Activated CD4-positive, CD25-positive, alpha-beta regulatory T cell treated with anti-CD3 and anti-CD28 coated beads, Interleukin-2, amount 50 U/mL, for 24 hours (primary cell): ENCODE measurements at regions not wholly inside any gene's neighbourhood (a gene's known extent, or its start where the extent isn't known, plus 50 kb on each side); places are given as distances from the start of the nearest gene placed in this dataset.
"Not testable (repeated sequence)": the region's sequence is repeated elsewhere in the genome, so short reads cannot be mapped to it uniquely, and the experiment has no call there.

Experiments
- ATAC-seq, 2 donors: fragments of 150-1000 bp; cut with Tn5 transposase; one replicate each; pipeline ENCODE4 v1.10.0; 2021; ENCODE audit warnings: mild to moderate bottlenecking in 1 of 2, moderate library complexity in 1 of 2

DNA sequence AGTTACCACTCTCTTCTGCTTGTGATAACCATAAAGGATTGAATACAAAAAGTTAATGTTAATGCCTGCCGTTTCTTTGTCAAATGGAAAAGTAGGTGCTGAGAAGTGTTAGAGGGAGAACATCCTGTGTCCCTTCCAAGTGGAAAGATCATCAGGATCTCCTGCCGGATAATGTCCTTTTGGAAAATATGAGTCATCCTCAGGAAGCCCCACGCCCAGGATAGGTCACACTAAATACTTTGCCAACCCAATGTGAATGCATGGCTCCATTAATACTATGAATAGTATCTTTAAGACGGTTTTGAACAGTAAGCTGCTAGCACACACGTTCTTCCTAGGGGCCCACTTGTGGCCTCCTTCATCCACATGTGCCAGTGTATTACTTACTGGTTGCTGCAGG is 279.5 kb downstream of the ZNF326 start:
- ATAC-seq: no peak

DNA sequence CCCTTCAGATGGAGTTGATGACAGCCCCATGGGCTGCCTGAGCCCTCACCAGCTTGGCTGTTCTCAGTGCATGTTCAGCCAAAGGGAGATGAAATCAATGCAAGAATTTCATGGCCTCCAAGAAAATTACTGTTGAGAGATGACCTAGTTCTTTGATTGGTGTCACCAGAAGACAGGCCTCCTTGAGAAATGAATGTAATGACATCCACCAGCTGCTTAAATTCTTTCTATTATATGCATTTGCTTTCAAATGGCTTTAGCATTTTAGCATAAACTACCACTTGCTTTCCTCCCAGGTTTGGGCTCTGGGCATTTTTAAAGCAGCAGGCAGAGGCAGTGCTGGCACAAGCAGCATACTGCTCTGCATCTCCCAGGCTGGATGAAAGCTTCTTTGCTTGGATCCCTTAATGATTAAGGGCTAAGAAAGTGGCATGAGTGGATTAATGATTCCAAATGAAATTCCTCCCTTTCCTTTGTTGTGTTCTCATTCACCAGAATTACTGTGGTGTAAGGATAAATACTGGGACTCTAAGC is 278.4 kb downstream of the ZNF326 start:
- no peak for ATAC-seq

DNA sequence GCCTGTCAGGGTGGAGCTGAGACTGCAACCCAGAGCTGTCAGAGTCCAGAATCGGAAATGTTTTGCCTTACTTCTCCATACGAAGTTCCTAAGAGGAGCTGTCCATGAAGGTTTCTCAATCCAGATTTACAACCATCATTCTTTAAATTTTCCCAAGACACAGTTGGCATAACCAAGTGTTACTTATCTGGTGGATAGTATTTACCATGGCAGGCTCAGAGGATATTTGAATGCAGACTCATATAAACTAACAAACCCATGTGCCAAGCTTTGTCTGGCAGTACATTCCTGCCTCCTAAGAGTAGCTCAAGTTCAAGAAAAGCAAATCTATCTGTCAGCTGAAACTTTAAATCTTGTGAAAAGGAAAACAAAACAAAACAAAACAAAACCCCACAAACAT is 267.9 kb downstream of the ZNF326 start:
- no peak for ATAC-seq

DNA sequence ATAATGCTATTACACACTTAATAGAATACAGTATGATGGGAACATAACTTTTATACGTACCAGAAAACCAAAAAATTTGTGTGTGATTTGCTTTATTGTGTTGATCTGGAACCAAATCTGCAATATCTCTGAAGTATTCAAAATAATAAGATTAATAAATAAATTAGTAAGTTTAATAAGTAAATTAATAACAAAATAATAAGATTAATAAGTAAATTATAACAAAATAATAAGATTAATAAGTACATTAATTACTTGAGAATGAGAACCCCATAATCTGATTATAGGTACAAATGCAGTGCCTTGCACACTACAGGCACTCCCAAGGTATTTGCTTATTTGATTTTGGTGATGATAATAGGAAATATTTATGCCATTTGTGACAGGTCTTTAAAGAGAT is 267.4 kb downstream of the ZNF326 start:
- no peak for ATAC-seq

DNA sequence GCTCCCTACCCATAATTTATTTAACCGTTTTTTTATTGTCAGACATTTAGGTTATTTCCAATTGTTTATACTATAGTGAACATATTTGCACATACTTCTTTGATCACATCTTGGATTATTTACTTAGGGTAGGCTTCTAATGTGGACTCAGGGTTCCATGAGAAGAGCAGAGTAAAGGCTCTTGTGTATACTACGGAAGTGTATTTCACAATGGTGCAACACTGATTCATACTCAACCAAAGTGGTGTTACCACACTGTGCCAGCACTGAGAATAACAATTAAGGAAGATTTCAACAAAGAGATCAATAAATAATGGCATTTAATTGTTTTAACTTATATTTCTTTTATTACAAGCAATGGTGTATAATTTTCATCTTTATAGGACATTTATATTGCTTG is 251.2 kb downstream of the ZNF326 start:
- no peak for ATAC-seq

DNA sequence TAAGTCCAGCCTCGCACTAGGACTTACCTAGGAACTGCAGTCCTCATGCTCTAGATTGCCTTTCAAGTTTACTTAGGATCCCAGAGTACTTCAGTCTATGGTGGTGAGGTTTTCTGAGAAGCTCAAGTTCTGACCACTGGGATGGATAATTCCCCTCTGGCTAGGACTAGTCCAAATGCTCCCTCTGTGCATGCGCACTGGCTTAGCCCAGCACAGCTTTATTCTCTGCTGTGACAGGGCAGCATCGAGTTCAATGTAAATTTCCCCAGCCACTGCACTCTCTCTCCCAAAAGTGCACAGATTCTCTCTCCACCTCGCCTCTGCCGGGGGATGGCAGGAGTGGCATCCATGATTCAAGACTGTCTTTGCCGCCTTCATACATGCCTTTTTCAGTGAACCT is 241.6 kb downstream of the ZNF326 start:
- no peak for ATAC-seq

DNA sequence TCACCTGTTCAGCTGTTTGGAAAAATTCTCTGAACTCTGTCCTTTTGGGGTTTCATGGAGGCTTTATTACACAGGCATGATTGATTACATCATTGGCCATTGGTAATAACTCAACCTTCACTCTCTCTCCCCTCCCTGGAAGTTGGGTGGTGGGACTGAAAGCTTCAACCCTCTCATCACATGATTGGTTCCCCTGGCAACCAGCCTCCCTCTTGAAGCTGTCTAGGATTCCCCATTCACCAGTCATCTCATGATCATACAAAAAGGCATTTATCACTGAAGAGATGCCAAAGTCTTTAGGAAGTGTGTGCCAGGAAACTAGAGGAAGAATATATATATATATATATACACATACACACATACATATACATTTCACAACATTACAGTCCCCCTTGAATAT is 228.5 kb downstream of the ZNF326 start:
- no peak for ATAC-seq

DNA sequence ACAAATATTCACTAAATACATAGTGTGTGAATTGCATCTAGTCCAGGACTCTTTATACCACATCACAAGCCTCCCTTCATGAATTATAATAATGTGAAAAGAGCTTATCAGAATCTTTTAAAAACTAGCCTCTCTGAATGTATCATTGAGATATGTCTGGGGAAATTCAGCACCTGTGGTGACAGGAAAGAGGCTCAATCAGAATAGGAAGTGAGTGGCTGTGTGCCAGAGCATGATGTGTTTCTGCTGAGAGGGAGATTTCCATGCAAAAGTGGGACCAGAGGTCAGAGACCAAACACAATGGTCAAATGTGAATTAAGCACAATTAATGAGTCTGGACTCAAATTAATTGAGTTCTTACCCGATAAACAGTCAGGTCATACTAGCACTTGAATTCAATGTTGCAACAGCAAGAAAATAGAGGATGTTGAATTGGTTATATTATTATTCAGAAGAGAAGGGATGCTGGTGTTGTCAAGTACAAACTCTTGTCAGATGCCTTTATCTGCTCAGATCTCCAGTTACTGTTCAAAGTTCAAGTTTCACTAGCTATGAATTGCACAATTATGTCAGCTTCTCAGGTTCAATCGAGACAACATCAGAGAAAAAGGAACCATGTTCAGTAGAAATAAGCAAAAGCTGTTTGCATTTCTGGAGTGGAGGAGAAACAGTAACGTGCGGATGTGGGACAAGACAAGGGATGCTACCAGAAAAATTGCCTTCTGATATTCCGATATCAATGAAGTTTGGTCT is 226.2 kb downstream of the ZNF326 start:
- ATAC-seq: no peak

DNA sequence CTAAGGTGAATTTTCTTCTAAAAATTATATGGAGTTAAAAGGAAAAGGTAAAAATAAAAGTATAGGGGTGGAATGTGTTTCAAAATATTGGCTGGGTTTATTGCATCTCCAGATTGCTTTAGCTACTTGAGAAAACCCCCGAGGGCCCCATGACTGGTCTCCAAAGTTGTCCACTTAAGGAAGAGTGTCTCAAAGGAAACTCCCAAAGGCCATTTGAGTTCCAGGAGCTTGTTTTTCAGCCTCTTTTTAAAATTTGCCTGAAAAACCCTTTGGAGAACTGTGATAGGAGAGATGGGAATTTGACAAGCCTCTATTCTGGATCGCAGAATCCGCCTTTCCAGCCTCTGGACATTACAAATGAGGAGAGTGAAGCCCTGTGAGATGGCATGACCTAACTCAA is 225.6 kb downstream of the ZNF326 start:
- no peak for ATAC-seq

DNA sequence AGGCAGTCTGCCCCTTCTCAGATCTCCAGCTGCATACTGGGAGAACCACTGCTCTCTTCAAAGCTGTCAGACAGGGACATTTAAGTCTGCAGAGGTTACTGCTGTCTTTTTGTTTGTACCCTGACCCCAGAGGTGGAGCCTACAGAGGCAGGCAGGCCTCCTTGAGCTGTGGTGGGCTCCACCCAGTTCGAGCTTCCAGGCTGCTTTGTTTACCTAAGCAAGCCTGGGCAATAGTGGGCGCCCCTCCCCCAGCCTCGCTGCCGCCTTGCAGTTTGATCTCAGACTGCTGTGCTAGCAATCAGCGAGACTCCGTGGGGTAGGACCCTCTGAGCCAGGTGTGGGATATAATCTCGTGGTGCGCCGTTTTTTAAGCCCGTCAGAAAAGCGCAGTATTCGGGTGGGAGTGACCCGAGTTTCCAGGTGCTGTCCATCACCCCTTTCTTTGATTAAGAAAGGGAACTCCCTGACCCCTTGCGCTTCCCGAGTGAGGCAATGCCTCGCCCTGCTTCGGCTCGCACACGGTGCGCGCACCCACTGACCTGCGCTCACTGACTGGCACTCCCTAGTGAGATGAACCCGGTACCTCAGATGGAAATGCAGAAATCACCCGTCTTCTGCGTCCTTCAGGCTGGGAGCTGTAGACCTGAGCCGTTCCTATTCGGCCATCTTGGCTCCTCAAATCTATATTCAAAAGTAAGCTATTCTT is 224.4 kb downstream of the ZNF326 start:
- not testable (repeated sequence) for ATAC-seq

DNA sequence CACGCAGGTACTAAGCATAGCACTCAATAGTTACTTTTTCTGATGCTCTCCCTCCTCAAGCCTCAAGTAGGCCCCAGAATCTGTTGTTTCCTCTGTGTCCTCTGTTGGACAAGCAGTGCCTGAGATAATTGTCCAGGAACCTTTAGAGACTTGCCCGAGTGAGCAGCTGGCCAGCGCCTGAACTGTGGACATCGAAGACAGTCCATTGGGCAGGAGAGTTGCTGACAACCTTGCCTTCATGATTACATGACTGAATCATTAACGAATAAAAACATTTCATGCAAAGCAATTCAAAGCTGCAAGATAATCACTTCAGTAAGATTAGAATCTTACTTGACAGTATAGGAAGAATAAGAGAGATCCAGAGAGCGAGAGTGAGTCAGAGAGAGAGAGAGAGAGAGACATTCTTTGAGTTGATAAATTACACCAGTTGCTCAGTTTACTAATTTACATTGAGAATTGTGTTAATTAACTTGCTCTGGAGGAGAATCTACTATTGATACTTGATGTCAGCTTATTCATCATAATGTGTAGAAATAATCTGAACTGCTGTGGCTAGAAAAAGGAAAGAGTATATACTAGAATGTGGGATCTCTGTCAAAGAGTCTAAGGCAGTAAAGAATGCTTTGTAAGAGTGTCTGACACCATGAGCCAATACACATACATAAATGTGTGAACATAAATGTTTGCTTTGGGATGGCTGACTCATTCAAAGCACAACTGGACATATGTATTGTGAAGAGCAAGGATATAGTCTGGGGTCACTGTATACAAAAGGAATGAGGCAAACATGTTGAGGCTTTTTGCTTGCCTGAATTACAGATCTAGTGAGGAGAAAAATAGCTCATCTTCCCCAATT is 216.0 kb downstream of the ZNF326 start:
- no peak for ATAC-seq

DNA sequence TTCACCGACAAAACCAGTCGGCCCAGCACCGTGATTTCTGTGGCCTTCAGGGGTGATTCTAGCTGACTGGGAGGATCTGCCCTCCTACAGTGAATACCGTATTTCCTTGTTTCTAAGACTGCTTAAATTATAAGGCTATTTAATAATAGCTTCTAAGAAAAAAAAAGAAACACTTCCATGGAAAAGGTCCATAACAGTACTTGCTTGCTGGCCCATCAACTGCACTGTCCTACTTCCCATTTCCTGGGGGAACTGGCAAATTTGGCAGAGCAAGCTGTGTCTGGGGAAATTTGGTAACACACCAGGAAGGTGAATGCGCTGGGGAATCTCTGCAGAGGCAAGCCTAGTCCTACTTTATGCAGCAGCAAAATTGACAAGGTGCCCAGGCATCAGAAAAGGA is 214.0 kb downstream of the ZNF326 start:
- ATAC-seq: no peak

DNA sequence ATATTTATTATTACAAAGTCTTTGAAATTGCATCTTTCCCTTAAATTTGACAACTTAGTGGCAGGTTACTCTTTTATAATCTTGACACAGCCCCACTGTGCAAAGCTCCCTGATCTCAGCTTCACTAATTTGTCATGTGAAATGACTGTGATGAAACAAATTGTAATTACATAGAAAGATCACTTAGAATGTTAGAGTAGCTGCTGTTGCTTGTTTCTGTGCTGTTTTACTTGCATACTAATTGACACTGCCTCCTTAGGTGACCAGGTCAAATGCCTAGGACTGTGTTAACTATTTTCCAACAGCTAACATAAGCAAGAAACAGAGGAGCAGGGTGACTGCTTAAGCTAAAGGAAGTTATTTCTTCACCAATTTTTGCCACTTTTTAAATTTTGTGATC is 211.3 kb downstream of the ZNF326 start:
- ATAC-seq: no peak

DNA sequence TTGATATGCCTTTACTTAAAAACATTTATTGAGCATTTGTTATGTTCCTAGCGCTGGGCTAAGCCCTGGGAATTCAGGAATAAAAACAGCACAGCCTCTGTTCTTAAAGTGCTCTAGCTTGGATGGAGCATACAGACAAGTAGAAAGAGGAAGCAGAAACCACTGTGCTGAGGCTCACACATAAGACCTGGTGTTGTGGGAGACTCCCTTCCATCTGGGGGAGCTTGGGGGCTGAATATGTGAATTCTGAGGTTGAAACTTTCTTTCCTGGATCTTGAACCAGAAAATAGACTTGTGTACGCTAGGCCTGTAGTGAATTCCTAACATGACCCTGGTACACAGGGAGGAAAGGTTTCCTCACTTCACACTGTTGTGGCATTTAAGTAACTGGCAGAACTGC is 209.9 kb downstream of the ZNF326 start:
- no peak for ATAC-seq

DNA sequence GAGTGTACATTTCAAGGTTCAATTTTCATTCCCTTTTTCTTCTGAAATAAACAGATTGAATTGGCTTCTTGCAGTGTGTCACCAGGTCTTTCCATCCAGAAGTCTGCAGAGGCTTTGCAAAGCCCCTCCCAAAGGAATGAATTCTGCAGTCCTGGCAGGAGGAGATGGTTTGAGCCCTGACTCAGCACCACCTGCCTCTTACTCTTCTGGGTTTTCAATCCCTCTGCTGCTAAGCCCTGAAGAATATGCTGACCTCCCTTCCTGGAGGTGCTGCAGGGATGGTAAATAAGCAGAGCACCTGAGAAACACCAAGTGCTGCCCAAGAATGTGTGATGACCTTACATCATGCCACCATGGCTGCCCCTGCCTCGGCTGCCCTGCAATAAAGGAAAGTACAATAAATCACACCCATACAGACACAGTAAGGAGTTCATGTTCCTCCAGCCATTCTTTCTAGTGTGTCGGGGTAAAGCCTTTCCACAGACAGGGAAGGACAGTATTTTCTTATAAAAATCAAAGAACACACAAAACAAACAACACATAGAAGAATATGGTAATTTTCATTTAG is 209.2 kb downstream of the ZNF326 start:
- no peak for ATAC-seq

DNA sequence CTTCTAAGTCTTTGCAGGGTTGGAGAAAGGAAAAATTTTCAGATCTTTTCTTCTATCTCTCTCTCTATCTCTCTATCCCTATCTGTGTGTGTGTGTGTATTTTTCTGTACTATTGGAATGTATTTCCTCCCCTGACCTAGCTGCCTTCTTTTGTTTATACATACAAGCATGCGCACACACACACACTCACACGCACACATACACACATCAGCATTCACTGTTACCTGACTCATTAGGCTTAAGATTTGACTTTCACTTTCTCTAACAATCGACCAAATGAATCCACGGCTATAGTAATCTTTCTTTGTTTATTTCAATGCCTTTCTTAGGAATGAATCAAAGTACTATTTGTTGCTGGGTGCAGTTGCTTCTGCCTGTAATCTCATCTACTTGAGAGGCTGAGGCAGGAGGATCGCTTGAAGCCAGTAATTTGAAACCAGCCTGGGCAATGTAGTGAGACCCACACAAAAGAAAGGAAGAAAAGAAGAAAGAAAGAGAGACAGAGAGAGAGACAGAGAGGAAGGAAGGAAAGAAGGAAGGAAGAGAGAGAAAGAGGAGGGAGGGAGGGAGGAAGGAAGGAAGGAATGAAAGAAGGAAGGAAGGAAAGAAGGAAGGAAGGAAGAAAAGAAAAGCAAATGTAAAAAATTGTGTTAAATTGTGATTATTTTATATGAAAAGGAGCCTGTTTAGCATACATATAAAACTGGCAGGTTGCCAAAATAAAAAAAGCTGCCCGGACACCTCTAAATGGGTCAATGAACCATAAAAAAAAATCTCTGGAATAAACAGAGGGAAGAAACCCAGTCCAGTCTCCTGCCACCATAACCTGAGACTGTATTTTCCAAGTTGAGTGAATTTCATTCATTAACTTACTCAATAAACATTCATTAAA is 206.8 kb downstream of the ZNF326 start:
- ATAC-seq: no peak

DNA sequence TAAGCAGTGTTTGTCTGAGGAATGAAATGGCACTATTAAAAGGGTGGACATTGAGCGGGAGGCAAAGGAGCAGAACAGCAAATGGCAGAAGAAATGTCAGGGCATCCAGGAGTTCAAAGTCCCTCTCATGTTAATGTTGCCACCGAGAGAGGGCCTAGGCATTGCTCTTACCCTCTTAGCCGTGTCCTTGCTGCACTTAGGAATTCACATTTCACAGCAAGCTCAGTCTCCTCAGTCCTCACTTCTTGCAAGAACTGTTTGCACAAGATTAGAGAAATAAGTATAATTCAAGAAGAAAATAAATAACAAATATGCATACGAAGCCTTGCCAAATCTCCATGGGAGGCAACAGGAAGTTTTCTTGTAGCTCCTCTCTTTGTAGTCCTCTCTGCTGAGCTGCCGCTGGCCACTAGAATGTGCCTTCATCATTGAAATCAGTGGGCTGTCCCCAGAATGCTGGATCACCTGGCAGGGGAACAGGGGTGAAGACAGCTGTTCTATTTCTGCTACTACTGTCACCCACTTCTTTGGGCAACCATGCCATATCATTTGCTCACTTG is 205.8 kb downstream of the ZNF326 start:
- ATAC-seq: no peak

DNA sequence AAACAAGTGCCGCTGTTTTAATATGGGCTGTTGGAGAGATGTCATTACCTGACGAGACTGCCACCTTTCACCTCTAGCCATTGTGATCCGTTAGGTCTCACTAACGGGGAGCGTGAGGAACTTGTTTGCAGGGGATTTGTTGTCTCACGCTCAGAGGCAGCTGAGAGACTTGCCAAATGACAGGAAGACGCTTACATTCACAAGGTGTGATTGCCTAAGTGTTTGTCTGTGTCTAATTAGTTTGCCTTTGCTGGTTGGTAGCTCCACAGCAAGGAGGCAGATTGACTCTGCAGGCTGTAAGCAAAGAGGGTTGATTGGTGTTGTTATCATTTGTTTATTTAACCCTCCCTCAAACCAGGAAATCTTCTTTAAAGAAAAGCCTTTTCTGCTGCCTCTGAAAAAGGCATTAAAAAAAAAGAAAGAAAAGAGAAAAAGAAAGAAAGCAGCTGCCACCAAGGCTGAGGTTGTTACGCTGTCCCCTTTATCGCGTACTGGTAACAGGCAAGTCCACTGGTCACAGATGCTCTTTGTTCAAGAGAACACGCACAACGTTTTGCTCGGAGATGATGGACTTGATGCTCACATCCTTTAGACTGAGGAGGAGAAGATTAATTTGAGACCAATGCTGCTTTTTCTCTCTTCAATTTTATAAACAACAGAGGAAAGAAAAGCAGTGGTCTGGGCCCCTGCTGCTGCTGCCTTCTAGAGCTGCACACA is 203.9 kb downstream of the ZNF326 start:
- ATAC-seq: no peak

DNA sequence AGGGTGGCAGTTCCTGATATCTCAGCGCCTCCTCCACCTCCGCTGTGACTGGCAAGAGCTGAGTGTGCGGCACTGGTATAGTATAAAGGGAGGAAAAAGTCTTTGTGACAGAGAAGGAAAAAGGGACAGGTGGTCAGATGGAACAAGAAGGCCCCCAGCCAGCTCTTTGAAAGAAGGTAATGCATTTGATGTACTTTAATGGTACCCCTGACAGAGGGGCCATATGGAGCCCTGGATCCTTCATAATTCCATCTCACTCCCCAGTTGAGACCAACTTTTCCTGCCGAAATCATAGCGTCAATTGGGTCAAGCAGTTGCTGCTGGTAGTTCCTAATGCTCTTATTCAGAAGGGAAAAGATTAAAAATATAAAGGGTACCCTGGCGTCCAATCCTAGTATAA is 198.2 kb downstream of the ZNF326 start:
- ATAC-seq: no peak

DNA sequence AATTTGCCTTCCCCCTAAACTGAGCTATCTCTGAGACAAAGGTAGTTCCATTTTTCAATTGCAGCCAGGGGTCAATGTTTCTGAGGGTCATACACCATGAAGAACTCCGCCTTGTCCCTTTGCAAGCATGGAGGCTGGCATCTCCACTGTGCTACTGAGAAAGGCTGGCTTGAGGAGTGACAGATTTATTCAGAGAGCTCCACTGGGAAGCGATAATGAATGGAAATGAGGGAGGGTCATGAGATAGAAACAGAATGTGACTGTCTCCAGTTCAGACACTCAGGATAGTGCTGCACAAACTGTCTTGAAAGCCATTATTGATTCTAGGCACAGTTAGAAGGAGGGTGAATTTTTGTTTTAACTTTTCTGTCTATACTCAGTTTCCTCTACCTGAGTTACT is 197.5 kb downstream of the ZNF326 start:
- no peak for ATAC-seq

DNA sequence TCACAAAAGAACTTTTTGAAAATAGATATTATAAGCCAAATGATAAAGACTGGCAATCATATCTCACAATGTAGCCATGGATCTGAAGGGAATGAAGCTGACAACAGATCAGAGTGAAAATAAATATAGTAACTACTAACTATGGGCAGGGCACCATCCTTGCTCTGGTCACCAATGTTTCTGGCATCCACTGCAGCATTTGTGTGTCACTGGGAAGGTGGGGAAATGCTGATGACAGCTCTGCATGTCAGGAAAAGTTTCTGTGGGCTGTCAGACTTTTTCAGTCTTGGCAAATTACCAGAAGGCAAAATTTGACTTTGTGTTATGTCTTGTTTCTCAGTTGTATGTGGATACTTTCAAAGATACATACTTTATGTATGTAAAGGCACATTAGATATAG is 195.6 kb downstream of the ZNF326 start:
- no peak for ATAC-seq
